Activated CD8-positive, alpha-beta memory T cell treated with anti-CD3 and anti-CD28 coated beads for 36 hours (primary cell): ENCODE measurements at regions not wholly inside any gene's neighbourhood (a gene's known extent, or its start where the extent isn't known, plus 50 kb on each side); places are given as distances from the start of the nearest gene placed in this dataset.
"Not testable (repeated sequence)": the region's sequence is repeated elsewhere in the genome, so short reads cannot be mapped to it uniquely, and the experiment has no call there.

Source experiments
- CTCF ChIA-PET: fragments of 350-600 bp; sonication (Branson Sonifier 250); formaldehyde crosslinking; loops from one replicate; lab custom pipeline; 2021; ENCODE audit warnings: antibody characterized with exemption; lab: Charles Lee
- POLR2A ChIA-PET: fragments of 350-600 bp; sonication (Branson Sonifier 250); formaldehyde crosslinking; loops from one replicate; lab custom pipeline; 2021; ENCODE audit warnings: antibody characterized with exemption; lab: Charles Lee

DNA sequence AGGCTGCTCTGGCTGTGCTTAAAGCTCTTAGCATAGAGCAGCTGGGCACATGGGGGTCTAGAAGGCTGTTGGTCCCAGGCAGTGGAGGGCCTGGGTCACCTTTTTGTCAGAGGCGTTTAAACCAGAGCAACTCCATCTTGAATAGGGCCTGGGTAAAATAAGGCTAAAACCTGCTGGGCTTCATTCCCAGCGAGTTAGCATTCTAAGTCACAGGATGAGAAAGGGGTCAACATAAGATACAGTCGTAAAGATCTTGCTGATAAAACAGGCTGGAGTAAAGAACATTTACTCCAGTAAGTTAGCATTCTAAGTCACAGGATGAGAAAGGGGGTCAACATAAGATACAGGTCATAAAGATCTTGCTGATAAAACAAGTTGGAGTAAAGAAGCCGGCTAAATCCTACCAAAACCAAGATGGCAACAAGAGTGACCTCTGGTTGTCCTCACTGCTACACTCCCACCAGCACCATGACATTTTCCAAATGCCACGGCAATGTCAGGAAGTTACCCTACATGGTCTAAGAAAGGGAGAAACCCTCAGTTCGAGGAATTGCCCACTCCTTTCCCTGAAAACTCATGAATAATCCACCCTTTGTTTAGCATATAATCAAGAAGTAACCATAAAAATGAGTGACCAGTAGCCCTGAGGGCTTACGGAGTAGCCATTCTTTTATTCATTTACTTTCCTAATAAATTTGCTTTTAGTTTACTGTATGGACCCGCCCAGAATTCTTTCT lies 96.8 kb upstream of the PCBD1 start:
- ChIA-PET POLR2A (no interaction called here), CTCF (no interaction called here)

DNA sequence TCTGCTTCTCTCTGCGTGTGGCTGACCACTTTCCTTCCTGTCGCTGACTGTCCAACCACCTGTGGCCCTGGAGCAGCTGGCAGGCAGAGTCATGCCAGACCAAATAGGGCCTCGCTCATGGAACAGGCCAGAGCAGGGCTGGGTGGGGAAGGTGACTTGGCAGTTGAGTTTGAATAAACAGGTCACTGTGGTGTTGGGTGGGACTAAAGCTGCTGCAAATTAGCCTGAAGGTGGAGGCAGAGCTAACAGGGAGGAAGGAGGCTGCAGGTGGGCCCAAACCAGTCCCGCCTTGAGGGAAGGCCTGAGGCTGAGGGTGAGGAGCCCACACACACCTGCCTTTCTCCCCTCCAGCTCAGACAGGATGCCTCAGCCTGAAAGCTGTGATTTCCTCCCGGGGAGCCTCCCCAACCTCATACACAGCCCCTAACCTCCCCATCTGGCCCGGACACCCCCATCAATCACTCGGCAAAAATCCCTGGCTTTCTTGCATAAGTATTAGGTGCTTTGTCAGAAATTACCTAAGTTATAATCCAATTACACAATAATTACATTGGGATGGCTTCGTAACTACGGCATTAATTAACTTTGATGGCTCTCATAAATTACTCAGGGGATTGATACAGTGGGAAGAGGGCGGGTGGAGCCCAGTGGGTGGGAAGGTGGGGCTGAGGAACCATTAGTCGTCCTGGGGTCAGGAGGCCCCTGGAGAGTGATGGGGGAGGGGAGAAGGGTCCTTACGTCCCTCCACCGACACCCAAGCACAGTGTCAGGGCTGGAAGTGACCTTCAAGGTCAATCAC lies 97.7 kb upstream of the PCBD1 start:
- ChIA-PET POLR2A (no interaction called here), CTCF (no interaction called here)

DNA sequence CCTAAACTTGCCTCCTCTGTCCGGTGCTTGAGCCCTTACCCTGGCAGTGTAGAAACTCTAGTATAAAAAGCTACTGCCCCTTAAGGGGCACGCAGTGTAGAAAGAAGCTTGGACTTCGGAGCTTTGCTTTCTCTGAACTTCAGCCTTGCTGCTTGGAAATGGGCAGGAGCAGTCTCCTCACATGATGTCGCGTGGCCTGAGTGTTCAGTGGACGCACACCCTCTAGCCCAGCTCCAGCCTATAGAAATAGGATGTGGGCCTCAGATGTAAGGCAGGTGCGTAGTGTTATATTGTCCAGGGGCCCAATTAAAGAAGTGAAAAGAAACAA lies 98.2 kb upstream of the PCBD1 start:
- ChIA-PET POLR2A (no interaction called here), CTCF (no interaction called here)

DNA sequence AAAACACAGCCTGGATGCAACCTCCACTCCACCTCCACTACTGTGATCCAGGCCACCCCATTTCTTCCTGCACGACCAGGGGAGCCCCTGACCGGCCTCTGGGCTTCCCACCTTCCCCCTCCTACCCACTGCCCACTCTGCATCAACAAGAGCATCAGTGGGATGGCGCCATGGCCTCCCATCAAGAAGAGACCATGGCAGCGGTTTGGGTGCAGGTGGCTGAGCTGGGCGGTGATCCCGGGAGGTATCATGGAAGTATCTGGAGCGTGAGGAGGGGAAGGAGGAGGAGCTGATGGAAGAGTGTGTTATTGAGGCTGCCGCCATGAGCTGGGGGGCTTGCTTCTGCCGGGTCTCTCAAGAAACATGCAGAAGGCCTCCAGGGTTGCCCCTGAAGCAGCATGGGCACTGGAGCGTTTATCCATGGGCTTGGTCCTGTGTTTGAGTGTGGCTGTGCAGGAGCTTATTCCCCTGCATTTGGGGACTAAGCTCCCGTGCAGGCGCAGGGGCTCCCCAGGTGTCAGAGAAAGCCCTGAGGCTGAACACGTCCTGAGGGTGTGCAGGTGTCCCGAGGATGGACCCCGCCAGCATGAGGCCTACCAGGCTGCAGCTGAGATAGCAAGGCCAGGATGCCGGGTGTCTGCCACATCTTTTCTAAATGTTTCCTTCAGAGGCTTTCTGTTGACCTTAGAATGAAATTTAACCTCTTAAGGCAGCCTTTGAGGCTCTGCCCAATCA lies 99.2 kb upstream of the PCBD1 start:
- ChIA-PET CTCF (no interaction called here), POLR2A (no interaction called here)

DNA sequence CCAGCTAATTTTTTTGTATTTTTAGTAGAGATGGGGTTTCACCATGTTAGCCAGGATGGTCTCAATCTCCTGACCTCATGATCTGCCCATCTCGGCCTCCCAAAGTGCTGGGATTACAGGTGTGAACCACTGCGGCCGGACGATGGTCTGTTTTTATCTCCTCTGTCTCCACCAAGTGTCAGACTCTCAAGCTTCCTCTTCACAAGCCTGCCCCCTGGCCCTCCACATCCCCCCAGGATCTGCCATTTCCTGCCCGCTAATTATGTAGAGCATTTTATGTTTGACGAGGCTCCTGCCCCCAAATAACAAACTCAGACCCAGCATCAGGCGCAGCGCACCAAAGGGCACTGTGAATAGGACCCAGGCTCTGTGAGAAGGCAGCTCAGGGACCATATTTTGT lies 101.8 kb upstream of the PCBD1 start:
- CTCF ChIA-PET, POLR2A ChIA-PET: not testable (repeated sequence)

DNA sequence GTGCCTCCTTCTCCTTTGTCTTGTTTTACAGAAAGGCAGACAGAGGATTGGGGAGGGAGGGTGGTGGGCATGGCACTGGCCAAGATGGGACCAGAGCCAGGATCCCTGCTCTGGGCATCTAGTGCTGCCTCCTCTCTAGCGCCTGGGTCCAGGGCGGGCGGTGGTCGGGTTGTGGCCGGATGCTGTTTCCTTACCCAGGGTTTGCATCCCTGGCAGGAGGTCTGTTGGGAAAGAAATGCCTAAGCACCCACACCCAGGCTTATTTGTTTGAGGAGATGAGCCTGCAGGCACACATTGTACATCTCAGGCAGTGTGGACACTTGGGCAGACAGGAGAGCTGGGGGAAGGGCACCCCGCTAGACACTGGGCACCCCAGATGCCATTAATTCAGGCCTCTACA lies 102.3 kb upstream of the PCBD1 start:
- ChIA-PET CTCF (no interaction called here), POLR2A (no interaction called here)

DNA sequence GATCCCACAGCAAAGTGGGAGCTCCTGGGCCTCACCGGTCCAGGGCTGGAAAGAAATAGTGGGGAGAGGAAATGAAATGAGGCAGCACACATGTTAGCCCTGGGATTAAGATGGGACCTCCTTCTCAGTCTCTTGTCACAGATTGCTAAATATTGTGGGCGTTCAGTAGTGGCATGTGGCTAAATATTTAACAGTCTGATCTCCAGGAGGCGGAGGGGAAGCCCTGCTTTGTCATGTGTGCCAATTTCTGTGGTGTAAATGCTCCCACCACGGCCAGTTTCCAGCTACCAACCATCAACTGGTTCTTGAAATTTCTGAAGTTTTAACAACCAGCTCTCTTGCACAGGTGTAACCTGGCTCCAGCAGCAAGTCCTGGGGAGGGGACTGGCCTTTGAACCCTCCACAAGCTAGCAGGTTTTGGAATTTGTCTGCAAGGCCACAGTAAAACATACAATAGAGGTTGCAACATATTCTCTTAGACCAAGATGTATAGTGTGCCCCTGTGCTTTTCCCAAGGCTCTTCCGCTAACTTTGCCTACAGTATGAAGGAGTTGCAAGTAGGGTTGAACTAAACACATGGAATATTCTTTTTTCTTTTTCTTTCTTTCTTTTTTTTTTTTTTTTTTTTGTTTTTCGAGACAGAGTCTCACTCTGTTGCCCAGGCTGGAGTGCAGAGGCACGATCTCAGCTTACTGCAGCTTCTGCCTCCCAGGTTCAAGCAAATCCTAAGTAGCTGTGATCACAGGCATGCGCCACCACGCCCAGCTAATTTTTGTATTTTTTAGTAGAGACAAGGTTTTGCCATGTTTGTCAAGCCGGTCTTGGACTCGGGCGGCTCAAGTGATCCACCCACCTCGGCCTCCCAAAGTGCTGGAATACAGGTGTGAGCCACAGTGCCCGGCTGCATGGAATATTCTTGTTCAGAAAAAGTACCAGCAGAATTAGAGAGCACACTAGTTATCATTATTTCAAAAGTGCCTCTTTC lies 103.1 kb upstream of the PCBD1 start:
- ChIA-PET POLR2A (no interaction called here), CTCF (interaction anchor here (0.7 kb wide), 2 partner anchors 252 to 726 kb away, joined by 3 to 6 read pairs; no protein-coding TSS in a partner anchor)

DNA sequence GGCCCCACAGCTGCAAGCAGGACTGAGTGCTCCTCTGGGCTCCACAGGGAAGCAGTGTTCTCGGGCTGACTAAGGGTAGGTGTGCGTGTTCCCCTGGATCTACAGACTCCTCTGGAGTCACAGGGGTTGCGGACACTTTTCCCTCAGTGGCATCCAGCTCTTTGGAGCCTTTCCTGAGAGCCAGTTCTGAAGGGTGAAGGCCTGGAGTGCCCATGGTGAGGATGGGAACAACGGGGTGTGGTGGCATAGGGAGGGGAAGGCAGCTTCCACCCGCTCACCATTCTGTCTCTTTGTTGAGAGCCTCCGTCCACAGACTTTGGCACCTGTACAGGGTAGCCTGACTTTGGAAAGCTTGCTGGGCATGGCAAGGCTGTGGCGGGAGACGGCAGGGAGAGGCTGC lies 104.1 kb upstream of the PCBD1 start:
- POLR2A ChIA-PET, result no interaction called here

DNA sequence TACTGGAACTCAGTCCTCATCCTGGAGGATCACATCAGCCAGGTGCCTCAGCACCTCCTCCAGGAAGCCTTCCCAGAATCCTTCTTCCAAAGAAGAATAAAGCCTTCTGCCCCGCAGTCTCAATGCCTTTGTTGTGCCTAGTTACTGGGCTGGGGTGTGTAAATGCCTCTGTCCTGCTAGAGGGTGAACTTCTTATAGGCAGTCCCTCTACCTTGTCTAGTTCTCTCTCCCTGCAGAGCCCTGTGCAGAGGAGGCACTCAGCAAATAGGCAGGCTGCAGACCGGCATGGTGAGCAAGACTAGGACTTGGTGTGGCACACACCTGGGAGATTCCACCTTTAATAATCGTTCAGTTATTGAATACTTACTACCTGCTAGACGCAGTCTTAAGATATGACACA lies 104.7 kb upstream of the PCBD1 start:
- ChIA-PET POLR2A (no interaction called here), CTCF (no interaction called here)

More for the DNA sequence above, 104.1 kb upstream of the PCBD1 start:
- CTCF ChIA-PET, result no interaction called here

DNA sequence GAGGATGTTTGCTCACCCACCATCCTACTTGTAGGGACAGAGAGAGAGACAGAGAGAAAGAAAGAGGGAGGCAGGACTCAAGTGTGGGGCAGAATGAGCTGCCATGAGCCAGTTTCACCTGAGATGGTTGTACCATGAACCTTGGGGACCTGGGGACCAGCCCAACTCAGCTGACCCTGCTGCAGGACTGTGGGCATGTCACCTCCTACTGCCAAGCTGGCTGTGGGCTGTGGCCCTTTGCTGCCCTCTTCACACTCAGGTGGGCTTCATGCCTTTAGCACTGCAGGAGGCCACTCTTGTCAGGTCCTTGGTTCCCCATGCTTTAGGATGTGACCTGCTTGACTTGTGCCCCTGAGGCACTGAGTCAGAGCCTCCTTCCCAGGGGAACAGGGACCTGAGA lies 108.2 kb upstream of the PCBD1 start:
- ChIA-PET POLR2A (no interaction called here), CTCF (no interaction called here)

DNA sequence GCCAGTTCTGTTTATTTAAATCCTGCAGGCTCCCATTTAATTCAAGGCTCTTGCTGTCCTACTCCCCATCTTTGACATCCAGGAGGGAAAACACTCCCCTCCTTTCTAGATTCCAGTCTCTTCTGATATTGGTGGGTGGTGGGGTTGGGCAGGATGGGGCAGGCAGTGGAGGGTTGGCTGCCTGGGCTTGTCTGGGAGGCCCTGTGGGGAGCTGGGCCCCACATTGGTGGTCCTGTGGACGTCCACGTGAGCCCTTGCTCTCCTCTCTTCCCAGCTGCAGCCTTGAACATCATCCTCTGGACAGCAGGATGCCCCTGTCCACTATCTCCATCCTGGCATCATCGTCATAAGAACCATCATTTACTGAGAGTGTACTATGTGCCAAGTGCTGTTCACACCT lies 108.9 kb upstream of the PCBD1 start:
- CTCF ChIA-PET, result no interaction called here
- POLR2A ChIA-PET, result no interaction called here

DNA sequence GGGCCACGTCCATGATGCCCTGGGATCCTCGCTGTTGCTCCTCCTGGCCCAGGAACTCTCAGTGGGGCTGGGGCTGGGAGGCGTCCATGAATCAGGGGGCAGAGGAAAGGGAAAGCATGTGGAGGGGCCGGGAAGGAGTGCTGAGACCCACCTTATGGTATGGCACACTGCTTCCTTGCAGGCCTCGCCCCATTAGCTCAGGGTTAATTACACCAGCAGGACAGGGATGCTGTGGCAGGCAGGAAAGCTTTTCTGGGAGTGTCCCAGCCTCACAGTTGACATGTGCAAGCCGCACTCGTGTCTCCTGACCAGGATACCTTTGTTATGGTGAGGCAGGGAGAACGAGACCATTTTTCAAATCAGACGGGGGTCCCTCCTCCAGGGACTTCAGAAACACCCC lies 109.7 kb upstream of the PCBD1 start:
- POLR2A ChIA-PET, result no interaction called here
- CTCF ChIA-PET, result no interaction called here

DNA sequence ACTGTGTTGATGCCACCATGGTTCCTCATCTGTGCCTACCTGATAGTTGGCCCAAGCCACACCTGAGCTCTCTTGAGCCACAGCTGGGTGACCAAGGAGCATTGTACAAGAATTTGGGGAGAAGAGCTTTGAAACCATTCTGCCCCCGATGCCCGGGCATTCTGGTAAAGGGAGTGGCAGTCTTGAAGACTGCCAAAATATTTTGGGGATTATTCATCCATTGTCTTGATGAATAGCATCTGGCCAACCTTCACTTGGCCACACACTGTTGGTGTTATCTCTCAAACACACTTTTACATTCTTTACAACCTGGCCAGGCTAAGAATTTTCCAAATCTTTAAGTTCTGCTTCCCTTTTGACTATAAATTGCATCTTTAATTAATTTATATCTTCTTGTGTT lies 113.1 kb upstream of the PCBD1 start:
- ChIA-PET POLR2A (no interaction called here), CTCF (no interaction called here)

DNA sequence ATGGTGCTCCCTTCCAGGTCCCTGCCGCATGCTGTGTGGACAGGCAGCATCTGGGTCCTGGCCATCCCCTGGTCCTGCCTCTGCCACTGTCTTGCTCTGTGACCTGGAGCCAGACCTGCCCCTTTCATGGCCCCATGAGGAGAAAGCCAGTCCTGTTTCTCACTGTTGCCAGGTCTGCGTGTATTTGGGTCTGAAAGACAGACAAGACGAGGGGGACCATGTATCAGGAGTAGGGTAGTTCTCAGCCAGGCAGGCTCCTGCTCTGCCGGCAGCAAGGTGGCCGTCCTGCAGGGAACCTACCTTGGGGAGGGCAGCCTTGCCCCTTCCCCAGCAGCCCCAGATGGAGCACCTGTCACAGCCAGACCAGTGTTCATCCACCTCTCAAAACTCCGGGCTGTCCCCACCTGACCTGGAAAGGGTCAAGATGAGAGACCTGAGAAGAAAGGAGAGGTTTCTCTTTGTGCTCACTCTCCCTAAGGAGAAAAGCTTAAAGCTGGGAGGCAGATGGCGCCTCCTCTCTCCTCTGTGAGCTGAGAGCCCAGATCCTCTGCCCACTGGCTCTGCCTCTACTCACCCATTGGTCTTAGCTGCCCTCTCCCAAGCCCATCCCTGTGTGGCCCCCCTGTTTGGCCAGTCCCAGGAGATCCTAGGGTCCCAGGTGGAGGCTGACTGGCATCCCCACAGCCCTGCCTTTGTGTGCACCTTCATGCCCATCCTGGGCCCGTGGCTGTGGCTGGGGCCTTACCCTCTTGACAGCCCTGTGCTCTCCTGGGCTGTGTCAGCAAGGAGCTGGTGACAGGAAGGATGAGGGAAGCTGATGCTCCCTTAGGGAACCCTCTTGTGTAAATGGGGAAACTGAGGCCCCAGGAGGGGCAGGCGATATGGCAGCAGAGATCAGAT lies 116.1 kb upstream of the PCBD1 start:
- ChIA-PET POLR2A (no interaction called here), CTCF (no interaction called here)

DNA sequence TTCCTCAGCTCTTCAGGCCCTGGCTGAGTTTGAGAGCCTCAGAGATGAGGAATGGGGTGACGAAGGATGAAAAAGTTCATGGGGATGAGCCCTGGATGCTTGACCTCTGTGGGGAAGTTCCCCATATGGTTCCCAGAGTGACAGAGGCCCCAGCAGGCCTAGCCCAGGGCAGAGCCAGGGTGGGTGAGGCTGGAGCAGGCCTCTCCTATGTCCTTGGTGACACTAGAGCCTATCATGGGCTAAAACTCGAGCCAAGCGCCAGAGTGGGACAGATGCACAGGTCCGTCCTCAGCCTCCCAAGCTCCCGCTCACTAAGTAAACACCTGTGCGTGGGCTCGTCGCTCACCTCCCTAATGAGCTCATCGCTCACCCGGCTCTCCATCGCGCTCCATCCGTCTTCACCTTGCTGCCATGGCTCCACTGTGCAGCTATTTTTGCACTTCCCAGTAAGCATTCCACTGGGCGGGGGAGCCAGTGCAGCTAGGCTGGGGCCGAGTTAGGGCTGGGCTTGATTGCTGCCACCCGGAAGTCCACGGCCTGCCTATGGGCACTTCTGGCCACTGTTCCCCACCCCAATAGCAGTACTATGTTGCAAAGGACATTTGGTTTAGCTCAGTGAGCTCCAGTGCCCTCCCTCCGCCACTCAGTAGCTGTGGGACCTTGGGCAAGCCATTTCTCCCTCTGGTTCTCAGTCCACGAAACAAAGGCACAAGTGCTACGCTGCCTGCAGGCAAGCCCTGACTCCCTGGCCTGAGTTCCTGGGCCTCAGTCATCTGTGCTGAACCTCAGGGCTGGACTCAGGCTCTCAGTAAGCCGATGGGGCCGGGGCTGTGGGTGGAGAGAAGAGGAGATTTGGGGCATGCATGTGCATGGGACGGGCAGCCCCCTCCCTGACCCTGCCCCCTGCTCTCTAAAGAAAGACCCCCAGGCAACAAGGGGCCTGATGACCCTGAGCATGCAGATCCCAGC lies 117.3 kb upstream of the PCBD1 start:
- CTCF ChIA-PET, result no interaction called here
- POLR2A ChIA-PET, result no interaction called here

DNA sequence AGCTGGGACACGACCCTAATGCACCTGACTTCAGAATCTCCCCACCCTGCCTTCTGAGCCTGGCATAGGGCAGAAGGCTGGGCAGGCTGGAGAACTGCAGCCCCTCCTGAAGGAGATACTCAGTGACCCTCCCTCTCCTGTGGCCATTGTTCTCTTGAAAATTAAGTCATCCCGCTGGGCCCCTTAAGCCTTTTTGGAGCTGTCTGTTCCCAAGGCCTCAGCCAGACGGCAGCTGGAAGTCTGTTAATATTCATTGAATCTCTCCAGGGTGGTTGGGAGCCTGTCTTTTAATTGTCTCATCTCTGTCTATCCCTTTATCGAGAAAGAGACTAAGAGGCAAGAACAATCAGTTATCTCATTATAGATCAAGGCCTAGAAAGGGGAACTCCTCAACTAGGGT lies 118.1 kb upstream of the PCBD1 start:
- ChIA-PET POLR2A (no interaction called here), CTCF (no interaction called here)

DNA sequence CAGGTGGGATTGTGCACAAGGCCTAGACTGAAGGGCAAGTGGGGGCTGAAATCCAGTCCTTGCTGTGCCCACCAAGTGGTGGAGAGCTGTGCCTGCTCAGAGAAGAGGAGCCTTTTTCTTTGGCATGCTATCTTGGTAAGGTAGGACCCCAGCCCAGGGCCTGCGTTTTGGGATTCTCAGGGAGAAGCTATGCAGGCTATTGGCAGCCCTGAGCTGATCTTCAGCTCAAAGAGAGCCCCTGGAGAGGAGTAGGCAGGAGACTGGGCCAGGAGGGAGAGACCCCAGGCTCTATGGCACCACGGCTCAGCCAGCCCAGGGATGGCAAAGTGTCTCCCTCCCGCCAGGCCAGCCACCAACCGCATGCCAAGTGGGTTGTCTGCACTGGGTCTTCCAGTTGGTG lies 119.2 kb upstream of the PCBD1 start:
- POLR2A ChIA-PET, result no interaction called here

More for the DNA sequence above, 119.2 kb upstream of the PCBD1 start:
- CTCF ChIA-PET, result no interaction called here
